ENCODE measurements at regions not wholly inside any gene's neighbourhood (a gene's known extent, or its start where the extent isn't known, plus 50 kb on each side); places are given as distances from the start of the nearest gene placed in this dataset.

GRCh38 chr17:34155947-34156346 is 99.1 kb upstream of the CCL2 start:
- H3K36me3 ChIP-seq (ENCODE audit: control insufficient read depth, insufficient read depth, low read length): no peaks in the 10 kb centered on the region
- DNase-seq (ENCODE audit: low read depth): no peak
- POLR2A ChIA-PET: no interaction called here
- CTCF ChIA-PET: interaction anchor here (1.3 kb wide), 1 partner anchor 205 kb away, joined by 4 read pairs; no protein-coding TSS in a partner anchor
- no peak overlapping the region for H3K4me3 ChIP-seq (ENCODE audit: low read depth, low read length)
- TF ChIP-seq CTCF (IDR thresholded peaks at IDR 0.05; ENCODE audit: insufficient read depth, low read depth, low read length): no peak
- H3K27me3 ChIP-seq (ENCODE audit: control insufficient read depth, insufficient read depth, low read length): peaks cover 36% of the 10 kb centered on the region

DNA sequence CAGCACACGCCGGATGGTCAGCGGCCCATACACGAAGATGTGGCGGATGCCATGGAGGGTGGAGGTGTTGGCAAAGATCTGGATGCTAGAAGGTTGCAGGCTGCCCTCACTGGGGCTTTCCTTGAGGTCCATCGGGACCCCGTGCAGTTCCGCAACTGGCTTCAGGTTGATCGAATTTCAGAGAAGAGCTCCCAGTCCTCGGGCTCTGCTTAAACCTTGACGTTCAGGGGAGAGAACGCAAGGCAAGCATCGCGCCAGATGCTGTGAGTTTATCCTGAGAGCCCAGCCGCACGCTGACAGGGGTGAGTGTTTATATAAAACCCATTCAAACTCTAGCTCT is 98.7 kb upstream of the CCL2 start:
- CTCF ChIA-PET: no interaction called here
- no peak for DNase-seq (ENCODE audit: low read depth)
- H3K36me3 ChIP-seq (ENCODE audit: control insufficient read depth, insufficient read depth, low read length): no peaks in the 10 kb centered on the region
- H3K27me3 ChIP-seq (ENCODE audit: control insufficient read depth, insufficient read depth, low read length): peaks cover 36% of the 10 kb centered on the region
- TF ChIP-seq CTCF (IDR thresholded peaks at IDR 0.05; ENCODE audit: insufficient read depth, low read depth, low read length): no peak
- POLR2A ChIA-PET: no interaction called here
- H3K4me3 ChIP-seq (ENCODE audit: low read depth, low read length): no peak overlapping the region

DNA sequence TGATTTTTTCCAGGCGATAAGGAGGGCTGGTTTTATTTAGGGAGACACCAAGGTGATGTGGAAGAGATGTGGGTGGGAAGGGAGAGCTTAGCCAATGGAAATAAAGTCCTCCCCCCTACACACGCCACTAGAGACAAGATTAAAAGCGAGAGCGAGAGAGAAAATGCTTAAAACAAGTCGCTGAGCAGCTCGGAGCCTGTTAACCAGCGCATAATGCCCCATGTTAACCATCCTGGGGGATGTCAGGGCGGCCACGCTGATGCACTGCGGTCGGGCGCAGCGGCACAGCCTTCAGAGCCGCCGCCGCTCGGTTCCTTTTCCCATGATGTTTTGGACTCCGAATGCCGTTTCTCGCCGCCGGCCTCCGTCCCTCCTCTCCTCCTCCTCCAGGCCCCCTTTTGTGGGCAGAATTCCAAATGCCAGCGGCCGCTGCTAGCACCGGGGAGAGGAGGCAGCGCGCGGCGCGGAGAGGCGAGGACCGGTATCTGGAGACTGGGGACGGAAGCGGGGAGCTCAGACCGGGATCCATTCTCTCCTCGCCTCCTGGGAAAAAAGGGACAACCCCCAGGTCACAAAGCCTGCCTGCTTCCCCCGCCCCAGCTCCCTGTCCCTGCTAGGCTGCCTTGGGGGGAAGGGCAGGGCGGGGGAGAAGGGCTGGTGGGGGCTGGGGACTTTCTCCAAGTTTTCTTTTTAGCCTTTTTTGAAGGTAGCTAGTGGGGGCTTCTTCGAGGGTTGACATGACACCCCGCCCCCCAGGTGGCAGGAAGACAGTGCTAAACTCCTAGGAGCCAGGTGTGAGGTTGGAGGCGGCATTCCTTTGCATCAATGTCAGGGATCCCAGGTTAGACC is 98.1 kb upstream of the CCL2 start:
- TF ChIP-seq CTCF (IDR thresholded peaks at IDR 0.05; ENCODE audit: insufficient read depth, low read depth, low read length): no peak
- ChIA-PET CTCF (interaction anchor here (0.8 to 1.6 kb wide), 3 partner anchors 10 to 16 kb away, joined by 3 to 7 read pairs (median 3); no protein-coding TSS in a partner anchor), POLR2A (no interaction called here)
- H3K27me3 ChIP-seq (ENCODE audit: control insufficient read depth, insufficient read depth, low read length): peaks cover 37% of the 10 kb centered on the region
- no peak for DNase-seq (ENCODE audit: low read depth)
- H3K36me3 ChIP-seq (ENCODE audit: control insufficient read depth, insufficient read depth, low read length): no peaks in the 10 kb centered on the region
- no peak overlapping the region for H3K4me3 ChIP-seq (ENCODE audit: low read depth, low read length)

GRCh38 chr17:34161690-34162089 is 93.4 kb upstream of the CCL2 start:
- no peak overlapping the region for H3K4me3 ChIP-seq (ENCODE audit: low read depth, low read length)
- POLR2A ChIA-PET: no interaction called here
- TF ChIP-seq CTCF (IDR thresholded peaks at IDR 0.05; ENCODE audit: insufficient read depth, low read depth, low read length): no peak
- CTCF ChIA-PET: interaction anchor here (0.6 to 5.8 kb wide), 5 partner anchors 9 to 919 kb away, joined by 3 to 37 read pairs (median 5); no protein-coding TSS in a partner anchor
- peaks cover 23% of the 10 kb centered on the region for H3K27me3 ChIP-seq (ENCODE audit: control insufficient read depth, insufficient read depth, low read length)
- DNase-seq (ENCODE audit: low read depth): no peak
- H3K36me3 ChIP-seq (ENCODE audit: control insufficient read depth, insufficient read depth, low read length): no peaks in the 10 kb centered on the region

GRCh38 chr17:34163123-34163522 is 92.0 kb upstream of the CCL2 start:
- CTCF ChIA-PET: interaction anchor here (1.0 to 5.8 kb wide), 13 partner anchors 9 to 385 kb away, joined by 3 to 37 read pairs (median 4); no protein-coding TSS in a partner anchor
- Histone ChIP-seq H3K4me3 (ENCODE audit: low read depth, low read length) (no peak overlapping the region), H3K36me3 (ENCODE audit: control insufficient read depth, insufficient read depth, low read length) (no peaks in the 10 kb centered on the region), H3K27me3 (ENCODE audit: control insufficient read depth, insufficient read depth, low read length) (peaks cover 15% of the 10 kb centered on the region)
- no peak for DNase-seq (ENCODE audit: low read depth)
- POLR2A ChIA-PET: no interaction called here
- no peak for TF ChIP-seq CTCF (IDR thresholded peaks at IDR 0.05; ENCODE audit: insufficient read depth, low read depth, low read length)
